GM19395 (cell line): ENCODE measurements at regions not wholly inside any gene's neighbourhood (a gene's known extent, or its start where the extent isn't known, plus 50 kb on each side); places are given as distances from the start of the nearest gene placed in this dataset.

ENCODE experiments used
- ATAC-seq: cut with Tn5 transposase; IDR thresholded peaks from one replicate; pipeline ENCODE4 v1.9.1; 2021; ENCODE audit warnings: mild to moderate bottlenecking, moderate library complexity; ENCODE audit not compliant: unreplicated experiment

DNA sequence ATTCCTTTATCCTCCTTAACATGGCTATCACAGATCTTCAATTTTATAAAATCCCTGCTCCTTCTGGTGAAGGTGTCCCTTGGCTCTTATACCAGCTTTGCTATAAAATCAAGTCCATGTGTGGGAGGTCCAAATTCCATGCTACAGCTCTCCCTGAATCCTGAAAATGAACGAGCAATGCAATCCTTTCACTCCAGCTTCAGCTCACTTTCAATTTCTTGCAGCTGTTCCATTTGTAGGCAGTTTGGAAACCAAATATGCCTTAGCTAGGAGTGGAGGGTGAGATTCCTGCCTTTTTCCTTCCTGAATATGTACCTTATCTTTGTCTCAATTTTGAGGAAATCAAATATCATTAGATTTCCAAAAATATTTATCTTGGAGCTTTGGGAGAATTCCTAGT is 402.6 kb downstream of the TTLL7 start:
- no peak for ATAC-seq

DNA sequence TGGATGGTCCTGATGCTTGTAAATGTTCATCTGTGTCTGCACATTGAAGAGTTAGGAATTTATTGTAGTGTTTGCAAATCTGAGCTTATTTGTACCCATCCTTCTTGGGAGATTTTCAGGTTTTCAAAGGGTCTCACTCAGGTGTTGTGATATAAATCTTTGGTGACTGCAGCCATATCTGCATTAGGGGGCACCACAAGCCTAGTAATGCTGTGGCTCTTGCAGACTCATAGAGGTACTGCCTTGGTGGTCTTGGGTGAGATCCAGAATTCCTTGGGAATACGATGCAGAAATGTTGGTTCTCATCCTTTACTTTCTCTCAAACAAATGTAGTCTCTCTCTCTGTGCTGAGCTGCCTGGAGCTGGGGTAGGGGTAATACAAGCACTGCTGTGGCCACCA is 405.9 kb downstream of the TTLL7 start:
- no peak for ATAC-seq

DNA sequence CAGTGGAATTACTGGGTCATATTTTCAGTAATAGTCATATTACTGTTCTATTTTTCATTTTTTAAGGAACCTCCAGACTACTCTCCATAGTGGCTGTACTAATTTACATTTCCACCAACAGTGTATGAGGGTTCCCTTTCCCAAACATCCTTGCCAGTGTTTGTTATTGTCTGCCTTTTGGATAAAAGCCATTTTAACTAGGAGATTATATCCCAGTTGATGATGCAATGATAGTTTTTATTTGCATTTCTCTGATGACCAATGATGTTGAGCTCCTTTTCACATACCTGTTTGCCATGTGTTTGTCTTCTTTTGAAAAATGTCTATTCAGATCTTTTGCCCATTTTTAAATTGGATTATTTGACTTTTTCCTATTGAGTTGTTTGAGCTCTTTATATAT is 410.8 kb downstream of the TTLL7 start:
- ATAC-seq = no peak

DNA sequence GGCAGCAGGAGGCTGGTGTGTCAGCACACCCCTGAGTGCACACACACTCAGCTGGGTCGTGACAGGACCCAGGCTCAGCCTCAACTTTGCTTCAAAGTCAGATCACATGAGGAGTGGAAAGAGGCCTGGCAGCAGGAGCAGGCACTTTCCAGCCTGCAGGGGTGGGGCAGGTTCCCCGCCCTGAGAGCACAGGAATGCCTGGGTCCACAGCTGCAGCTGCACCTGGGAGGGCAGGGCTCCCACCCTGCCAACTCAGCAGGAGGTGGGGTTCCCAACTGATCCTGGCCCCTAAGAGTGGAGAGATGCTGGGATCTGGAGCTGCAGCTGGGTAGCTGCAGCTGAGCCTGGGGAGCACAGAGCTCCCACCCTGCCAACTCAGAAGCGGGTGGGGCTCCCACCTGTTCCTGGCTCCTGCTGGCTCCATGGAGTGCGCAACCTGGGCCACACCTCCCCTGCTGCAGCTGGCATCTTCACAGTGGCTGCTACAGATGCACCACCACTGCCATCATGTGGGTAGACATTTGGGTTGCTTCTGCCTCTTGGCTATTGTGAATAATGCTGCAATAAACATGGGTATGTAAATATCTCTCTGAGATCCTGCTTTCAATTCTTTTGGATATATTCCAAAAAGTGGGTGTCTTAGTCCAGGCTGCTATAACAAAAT is 415.4 kb downstream of the TTLL7 start:
- ATAC-seq = no peak

DNA sequence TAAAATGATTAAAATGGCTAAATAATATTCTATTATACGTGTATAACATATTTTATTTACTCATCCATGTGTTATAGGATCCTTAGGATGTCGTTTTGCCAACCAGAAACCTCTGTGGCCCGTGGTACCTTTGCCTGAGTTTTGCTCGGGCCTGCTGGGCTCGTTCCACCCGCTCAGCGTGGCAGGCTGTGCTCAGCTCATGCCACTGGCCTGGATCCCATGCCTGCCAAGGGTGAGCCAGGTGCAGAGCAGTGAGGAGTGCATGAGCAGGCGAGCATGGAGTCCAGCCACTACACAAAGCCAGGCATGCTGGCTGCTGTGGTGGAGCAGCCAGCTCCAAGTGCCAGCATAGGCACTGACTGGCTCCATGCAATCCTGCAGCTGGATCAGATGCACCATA is 417.2 kb downstream of the TTLL7 start:
- no peak for ATAC-seq

DNA sequence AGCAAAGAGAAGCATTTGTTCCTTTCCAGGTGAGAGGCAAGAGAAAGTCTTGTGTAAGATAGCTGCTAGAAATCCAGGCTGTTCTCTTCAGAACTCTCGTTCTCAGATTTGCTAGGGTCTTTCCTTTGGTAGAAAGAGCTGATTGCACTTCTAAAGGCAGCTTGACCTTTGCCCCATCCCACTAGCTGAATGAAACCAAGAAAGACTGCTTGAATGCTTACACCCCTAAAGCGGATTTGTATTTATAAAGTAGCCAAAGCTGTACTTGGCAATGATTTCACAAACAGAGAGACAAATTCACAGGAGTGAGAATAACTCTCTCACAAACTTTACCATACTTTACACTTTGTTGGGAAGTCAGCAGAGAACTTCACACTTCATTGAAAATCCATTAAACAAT is 424.1 kb downstream of the TTLL7 start:
- no peak for ATAC-seq

DNA sequence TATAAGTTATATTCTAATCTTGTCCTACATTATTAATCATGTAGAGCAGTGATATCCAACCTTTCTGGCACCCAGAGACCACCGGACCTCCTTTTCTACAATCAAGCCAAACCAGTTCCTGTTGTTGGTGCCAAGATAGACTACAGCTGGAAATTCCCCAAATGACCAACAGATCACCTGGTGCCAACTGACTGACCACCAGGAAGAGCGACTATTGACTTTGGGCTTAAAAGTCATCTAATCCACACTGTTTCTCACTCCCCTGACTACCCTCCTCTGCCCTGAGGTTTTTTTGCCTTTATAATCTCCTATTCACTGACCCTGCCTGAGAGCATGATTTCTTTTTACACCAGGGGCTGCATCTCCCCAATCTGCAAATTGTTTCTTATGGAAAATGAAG is 425.2 kb downstream of the TTLL7 start:
- ATAC-seq = no peak

DNA sequence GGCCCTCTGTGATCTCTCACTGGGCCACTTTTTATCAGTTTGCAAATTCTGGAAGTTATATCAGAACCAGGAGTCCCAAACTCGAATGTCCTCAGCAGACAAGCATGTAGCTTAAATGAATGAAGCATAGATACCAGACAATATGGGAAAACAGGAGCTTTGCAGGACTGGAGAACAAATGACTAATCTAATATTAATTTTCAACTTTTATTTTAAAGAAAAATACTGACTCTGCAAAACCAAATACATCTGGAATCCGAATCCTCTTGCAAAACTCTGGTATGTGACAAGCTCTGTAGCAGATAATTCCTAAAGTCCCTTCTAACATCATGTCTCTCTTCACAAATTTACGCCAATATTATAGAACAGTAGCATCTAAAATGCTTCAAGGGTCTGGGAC is 427.4 kb downstream of the TTLL7 start:
- no peak for ATAC-seq

DNA sequence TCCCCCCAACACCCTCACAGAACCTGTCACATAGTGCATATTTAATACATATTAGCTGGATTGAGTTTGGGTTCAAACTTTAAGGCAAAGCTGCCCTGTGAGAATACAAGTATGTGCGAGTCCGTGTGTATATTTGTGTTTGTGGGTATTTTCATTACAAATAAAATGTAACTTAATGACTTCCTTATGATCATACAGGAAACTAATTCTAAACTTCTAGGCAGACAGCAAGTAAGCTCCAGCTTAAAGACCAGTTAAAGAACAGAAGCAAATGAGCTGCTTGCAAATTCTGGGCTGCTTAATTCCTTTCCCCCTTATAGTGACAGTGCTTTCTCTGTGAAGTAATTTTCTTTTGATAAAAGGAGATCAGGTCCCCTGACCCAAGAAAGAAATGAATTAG is 437.6 kb downstream of the TTLL7 start:
- ATAC-seq = no peak

DNA sequence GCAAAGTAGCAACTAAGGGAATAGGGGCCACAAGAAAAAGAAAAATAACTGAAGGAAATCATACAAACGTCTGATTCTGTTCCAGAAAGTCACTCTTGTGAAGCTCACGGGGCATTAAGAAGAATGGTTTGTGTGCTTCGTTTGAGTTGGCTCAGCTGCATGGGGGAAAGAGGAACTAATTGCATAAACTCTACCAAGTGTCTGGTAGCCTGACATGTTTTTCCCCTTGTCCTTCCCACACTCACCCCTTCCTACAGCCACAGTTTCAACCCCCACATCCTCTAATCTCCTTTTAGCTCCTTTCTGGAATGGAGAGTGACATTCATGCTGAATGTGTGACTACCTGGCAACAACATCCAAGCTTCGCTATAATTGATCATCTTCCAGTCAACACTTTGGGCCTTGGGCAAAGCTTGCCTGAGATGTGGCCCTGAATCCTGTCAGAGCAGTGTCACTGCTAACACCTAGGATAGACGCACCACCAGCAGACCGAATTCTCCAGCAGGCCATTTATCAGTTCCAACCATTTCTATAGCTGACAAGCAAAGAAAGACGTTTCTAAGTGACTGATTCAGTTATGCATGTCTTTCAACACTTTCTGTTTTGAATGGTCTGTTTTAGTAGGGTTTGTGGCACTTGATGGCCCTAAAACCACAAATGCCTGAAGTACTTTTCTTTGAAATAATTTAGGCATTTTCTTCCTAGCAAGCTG is 439.6 kb downstream of the TTLL7 start:
- ATAC-seq = no peak

DNA sequence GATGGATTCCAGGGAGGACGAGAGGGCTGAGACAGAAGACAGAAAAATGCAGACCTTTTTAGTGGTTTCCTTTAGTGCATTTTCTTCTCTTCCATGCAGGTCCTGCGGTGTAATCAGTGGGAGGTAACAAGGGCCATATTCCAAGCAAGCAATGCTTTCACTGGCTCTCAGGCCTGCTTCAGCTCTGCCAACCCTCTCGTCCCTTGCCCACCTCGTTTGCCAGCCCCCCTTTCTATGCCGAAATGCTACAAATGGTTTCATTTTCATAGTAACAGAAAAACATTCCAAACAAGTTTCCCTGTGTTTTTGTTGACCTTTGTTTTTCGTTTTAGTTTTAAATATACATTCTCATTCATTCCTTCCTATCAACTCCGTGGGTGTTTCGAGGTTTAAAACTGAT is 443.1 kb downstream of the TTLL7 start:
- ATAC-seq = no peak

DNA sequence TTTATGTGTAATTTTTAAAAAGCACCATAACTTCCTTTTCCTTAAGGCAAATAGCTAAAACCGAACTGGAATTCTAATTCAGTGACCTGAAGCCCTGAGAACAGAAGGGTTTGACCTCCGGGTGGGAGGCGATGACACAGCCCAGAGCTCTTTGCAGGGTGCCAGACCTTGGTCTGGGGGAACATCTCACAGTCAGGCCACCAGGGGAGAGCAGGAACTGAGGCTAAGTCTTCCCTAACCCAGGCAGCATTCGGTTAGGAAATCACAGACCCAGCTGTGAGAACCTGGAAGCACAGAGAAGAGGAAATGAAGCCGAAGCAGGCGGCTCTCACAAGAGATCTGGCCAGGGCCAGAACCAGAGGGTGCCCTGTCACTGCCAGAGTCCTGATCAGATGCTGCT is 444.8 kb downstream of the TTLL7 start:
- ATAC-seq = no peak

DNA sequence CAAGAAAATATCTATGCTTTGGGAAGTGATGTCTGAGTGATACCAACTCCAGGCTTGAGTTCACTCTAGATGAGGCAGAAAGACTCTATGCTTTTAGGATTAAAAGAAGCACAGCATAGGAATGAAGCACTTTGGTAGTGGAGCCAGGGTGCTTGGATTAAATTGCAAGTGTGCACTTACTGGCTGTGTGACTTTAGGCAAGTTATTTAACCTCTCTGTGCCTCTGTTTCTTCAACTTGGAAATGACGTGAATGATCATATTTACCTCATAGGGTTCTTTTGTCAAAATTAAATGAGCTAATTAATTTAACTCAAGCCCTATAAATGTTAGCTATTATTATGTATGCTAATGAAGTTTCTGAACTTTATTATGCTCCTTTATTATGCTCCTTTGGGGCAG is 446.1 kb downstream of the TTLL7 start:
- no peak for ATAC-seq

DNA sequence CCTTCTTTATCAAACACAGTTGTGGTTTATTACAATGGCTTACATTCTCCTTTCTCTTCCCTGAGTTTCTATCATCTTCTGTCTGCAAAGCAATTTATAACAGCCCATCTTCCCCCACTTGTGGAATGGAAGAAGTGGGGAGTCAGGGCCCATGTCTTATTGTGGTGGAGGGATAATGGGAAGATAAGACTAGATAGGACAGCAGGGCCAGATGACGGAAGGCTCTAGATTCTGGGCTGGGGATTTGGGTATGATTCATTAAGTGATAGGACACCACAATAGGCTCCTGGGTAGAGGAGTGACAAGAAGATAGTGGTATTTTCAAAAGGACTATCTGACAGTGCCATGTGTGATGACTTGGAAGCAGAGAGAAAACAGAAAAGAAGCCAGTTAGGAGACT is 450.6 kb downstream of the TTLL7 start:
- ATAC-seq = no peak

DNA sequence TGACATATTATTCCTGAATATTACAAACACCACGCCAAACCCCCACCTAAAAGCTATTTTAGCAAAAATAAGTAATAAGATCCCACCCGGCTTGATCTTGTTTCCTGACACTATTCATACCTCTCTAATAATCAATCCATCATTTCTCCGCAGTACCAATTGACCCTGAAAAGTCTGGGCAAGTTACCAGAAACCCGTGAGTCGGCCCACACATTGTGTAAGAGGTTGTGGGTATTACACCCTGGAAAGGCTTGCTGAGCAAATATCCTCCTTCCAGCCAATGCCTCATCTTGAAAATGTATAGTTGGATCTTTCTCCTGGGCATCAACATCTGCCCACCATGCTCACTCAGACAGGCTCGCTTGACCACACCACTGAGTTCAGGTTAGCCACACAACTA is 451.0 kb downstream of the TTLL7 start:
- no peak for ATAC-seq

DNA sequence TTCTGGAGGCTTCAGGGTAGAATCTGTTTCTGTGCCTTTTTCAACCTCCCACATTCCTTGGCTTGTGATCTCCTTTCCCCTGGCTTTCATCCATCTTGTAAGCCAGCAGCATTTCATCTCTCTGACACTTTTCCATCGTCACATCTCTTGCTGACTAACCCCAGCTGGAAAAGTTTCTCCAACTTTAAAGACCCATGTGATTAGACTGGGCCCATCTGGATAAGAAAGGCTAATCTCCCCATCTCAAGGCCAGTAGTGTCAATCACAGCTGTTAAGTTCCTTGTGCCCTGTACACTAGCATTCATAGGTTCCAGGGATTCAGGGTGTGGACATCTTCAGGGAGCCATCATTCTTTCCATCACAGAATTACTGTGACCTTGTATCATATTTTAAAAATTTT is 452.1 kb downstream of the TTLL7 start:
- ATAC-seq = no peak

DNA sequence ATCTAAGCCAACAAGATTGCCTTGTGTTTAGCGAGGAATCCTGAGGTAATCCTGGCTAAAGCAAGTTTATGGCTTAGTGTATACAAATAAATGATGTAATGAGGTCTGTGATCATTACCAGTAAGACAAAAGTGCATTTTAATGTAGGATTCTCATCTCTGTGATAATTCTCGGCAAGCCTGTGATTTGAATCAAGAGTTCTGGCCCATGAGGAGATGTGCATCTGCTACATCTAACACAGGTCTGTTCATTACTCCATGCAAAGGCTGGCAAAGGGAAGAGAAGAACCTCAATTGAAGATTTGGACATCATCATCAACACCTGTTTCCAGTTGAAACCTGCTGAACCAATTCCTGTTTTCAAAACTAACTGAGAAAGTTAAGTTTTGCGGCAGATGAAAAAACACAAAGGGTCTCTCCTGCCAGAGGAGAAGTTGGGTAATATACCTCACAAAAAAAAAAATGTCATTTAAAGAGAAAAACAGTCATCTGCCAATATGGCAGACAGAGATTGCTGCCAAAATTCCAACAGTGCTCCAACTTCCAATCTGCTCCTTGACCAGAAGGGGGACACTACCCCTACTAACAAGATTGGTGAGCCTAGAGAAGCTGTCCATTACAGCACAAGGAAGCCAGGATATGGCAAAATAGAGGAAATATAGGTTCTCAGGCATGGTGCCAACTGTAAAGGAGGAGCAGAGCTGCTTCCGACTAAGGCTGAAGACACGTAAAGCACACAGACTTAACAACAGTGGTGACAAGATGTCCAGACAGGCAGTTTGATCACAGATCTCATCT is 453.7 kb downstream of the TTLL7 start:
- ATAC-seq = no peak

DNA sequence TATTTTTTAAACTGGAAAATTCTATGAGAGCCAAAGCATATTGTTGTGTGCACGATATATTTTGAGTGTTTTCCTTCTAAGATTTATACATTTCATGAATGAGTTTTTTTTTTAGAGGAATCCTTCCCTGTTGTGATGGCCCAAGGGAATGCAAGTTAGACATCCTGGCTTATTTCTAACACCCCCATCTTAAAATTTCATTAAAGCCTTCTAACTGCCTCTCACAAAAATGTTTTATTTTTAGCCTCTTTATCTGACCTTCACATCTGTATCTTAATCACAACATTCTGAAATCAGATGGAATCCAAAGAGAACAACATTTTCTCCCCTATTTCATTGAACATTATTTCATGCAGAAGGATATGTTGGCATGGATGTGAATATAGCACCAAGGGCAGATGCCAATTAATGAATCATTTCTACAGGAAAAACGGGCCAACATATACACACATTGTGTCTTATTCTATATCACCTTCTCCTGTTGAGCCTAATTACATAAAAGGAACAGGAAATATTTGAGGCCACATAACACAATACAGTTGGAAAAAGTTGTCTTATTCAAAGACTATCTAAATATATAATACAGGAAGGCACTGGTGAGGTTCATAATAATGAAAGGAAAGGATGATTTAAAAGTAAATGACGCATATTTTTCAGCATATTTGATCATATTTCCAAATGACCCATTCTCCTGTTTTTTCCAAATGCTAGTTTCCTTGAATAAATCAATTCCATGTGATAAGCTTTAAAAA is 455.5 kb downstream of the TTLL7 start:
- no peak for ATAC-seq

DNA sequence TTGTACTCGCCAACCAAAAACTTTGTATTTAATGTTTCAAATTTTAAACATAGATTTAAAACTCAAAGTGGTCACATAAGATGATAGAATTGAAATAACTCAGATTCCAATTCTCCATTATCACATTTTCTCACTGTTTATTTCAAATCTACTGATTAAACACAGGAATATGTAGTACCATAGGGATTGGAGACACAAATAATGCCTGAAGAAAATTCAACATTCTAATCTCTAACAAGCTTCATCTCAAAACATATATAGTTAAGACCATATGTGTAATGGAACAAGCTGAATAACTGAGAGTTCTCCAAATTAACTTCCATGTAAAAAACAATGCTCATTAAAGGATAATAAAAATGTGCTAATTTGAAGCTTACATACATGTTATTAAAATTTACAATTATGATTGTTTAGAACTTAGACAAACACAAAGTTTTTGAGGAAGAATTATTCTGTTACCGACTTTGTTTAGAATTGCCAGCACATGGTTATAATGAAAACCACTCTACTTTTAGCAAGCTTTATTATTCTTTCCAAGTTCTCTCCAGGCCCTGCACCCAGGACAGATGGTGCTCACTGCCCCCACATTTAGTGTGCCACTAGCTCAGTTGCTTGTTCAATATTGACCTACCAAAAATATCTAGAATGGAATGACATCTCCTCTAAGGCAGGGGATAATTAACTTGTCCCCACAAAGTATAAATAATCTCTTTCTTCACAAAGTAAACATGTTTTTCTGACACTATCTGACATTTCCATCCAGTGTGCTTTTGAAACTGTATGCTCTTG is 467.2 kb downstream of the TTLL7 start:
- no peak for ATAC-seq

DNA sequence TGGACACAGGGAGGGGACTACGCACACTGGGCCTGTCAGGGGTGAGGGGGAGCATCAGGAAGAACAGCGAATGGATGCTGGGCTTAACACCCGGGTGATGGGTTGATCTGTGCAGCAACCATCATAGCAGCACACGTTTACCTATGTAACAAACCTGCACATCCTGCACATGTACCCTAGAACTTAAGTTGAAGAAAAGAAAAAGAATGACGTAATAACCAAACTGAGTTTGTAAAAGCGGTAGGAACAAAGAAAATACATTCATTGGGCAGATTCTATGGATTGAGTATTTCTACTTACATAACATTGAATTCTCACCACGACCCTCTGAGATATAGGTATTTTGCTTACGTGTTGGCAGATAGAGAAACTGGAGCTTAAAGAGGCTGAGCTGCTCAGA is 468.4 kb downstream of the TTLL7 start:
- no peak for ATAC-seq

DNA sequence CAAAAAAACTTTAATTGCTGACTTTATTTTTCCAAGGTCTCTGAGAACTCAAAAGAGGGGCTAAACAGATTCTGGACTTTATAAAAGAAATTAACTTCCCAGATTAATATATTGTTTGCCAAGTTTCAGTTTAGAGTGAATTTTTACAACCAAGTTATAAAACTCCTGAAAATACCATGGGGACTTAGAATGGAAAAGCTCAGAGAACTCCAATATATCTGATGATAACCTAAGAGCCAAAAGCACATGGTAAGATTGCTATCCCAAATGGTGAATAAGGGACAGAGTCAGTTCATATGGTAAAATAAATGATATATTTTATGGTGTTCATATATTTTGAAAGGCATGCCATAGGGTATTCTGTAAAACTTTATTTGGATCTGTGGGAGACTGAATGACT is 470.9 kb downstream of the TTLL7 start:
- ATAC-seq = no peak
